ENCODE measurements at regions not wholly inside any gene's neighbourhood (a gene's known extent, or its start where the extent isn't known, plus 50 kb on each side); places are given as distances from the start of the nearest gene placed in this dataset.
"Not testable (repeated sequence)": the region's sequence is repeated elsewhere in the genome, so short reads cannot be mapped to it uniquely, and the experiment has no call there.

- no peak for DNase-seq (ENCODE audit: low read depth in 2 of 2, low spot score in 1 of 2)
Observed at GRCh38 chrX:66914080-66914479, 275.2 kb upstream of the EDA2R start.

GRCh38 chrX:66912417-66912816 lies 273.5 kb upstream of the EDA2R start:
- DNase-seq (ENCODE audit: low read depth in 2 of 2, low spot score in 1 of 2), result no peak

DNA sequence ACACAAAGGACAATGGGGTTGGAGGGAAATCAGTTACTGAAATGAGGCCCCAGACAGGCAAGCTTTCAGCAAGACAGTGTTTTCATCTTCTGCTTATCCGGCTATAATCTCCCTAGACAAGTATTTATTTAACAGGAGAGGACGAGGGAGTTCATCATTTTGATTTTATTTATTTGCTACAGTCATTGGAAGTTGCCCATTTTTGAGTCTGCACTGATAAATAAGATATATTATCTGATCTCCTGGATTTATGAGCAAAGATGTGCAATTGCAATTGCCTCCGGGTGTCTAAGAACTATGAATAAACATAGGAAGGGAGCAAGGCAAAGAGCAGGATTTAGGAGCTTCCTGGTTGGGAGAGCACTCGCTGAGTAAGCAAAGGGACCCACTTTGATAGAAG lies 263.2 kb upstream of the EDA2R start:
- no peak for DNase-seq (ENCODE audit: low read depth in 2 of 2, low spot score in 1 of 2)

DNA sequence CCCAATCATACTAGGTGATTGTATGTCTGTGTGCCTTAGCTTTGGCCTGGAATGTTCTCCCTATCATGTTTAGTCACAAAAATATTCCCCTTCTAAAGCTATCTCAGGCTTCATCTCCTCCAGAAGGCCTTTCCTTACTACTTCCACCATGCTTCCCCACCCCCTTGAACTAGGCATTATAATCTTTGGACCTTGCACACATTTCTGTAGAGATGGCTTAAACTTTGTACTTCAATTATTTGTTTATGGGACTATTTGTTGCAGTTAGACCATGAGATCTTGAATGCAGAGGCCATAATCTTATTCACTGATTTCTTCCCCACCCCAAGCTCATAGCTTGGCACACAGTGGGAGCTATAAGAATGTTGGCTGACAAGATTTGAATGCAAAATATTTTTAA lies 262.0 kb upstream of the EDA2R start:
- DNase-seq (ENCODE audit: low read depth in 2 of 2, low spot score in 1 of 2), result no peak

- no peak for DNase-seq (ENCODE audit: low read depth in 2 of 2, low spot score in 1 of 2)
Observed at GRCh38 chrX:66892004-66892403, 253.1 kb upstream of the EDA2R start.

DNA sequence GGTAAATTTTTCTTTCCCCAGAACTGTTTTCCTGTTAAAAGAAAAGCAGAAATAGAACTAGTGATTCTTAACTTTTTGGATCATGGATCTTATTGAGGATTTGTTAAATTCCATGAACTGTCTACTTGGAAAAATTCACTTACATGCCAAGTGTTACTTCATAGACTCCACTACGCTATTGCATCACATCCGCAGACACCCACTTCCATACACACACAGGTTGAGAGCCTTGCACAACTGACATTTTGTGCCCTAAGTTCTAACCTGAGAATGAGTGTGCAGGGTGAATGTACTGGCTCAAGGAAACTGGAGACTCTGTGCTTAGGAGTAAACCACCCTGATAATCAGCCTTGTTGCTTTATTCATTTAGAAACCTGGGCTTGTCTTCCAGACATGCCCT lies 250.5 kb upstream of the EDA2R start:
- DNase-seq (ENCODE audit: low read depth in 2 of 2, low spot score in 1 of 2), result no peak

DNA sequence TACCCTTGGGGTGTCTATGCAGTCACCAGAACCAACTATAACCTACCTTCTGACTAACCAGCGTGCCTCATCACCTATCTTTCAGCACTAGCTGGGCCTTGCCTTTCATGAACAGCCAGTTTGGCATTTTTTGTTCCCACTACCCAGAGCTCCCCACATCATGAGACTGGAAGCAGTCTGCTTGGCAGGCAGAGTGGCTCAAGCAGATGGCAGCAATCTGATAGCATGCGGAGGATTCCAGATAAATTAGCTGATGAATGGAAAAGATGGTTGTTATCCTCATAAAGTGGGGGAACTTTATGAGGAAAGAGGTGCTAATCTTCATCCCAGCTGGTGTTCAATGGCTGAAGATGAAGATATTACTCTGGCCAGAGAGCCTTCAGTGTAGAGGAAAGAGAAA lies 243.2 kb upstream of the EDA2R start:
- no peak for DNase-seq (ENCODE audit: low read depth in 2 of 2, low spot score in 1 of 2)

- DNase-seq (ENCODE audit: low read depth in 2 of 2, low spot score in 1 of 2), result no peak
Observed at GRCh38 chrX:66876776-66877175, 237.9 kb upstream of the EDA2R start.

DNA sequence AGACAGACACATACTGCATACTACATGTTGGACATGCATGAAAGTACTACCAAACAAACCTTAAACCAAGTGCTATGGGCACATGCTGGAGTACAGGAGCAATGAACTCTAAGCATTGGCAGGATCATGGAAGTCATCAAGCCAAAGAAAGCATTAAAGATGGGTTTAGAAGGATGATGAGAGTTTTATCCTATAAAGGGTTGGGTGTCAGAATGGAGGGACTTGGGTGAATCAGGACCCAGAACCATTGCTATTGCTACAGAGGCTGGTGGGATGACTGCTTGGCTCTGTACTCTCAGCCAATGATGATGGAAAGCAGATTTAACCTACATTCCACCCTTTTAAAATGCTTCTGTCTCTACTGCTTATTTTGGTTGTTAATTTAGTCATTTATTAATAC lies 233.9 kb upstream of the EDA2R start:
- no peak for DNase-seq (ENCODE audit: low read depth in 2 of 2, low spot score in 1 of 2)

GRCh38 chrX:66863721-66864120 lies 224.8 kb upstream of the EDA2R start:
- no peak for DNase-seq (ENCODE audit: low read depth in 2 of 2, low spot score in 1 of 2)

DNA sequence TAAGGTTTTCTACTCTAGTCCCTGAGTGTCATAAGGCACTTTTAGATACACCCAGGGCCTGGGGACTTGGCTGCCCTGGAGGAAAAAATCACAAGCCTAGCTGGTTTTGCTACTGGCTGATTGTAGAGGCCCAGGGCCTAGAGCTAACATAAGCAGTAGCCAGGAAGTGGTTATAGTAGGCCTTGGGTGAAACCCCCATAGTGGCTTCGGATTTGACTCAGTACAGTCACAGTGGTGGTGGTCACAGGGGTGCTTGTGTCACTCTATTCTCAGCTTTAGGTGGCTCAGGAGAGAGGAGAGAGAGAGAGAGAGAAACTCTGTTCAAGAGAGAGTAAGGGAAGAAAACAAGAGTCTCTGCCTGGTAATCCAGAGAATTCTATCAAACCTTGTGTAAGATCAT lies 194.5 kb upstream of the EDA2R start:
- DNase-seq (ENCODE audit: low read depth in 2 of 2, low spot score in 1 of 2), result no peak

GRCh38 chrX:66815227-66815626 lies 176.3 kb upstream of the EDA2R start:
- DNase-seq (ENCODE audit: low read depth in 2 of 2, low spot score in 1 of 2), result no peak

GRCh38 chrX:66794514-66794913 lies 155.6 kb upstream of the EDA2R start:
- not testable (repeated sequence) for DNase-seq (ENCODE audit: low read depth in 2 of 2, low spot score in 1 of 2)

DNA sequence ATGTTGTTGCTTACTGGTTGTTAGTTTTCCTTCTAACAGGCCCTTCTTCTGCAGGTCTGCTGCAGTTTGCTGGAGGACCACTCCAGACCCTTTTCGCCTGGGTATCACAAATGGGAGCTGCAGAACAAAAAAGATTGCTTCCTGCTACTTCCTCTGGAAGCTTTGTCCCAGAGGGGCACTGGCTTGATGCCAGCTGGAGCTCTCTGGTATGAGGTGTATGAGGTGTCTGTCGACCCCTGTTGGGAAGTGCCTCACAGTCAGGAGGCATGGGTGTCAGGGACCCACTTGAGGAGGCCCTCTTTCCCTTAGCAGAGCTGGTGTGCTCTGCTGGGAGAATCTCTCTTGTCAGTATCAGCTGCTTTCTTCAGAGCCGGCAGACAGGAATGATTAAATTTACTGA lies 127.4 kb upstream of the EDA2R start:
- no peak for DNase-seq (ENCODE audit: low read depth in 2 of 2, low spot score in 1 of 2)

DNA sequence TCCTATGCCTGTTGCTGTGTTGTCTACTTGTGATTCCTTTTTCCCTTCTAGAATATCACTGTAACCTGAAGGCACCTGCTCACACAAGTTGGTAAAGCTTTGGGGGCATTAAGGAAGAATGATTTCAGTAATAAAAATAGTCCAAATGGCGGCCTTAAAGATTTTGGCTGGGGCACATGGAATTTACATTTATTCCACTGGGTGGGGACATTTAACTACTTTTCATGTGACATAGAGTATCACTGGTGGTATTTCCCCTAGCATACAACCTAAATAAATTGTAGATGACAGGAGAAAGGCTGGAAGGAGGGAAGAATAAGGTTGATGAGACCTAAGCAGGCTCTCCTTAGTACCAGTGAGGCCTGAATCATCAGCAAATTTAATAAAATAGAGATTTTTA lies 121.8 kb upstream of the EDA2R start:
- DNase-seq (ENCODE audit: low read depth in 2 of 2, low spot score in 1 of 2), result no peak

DNA sequence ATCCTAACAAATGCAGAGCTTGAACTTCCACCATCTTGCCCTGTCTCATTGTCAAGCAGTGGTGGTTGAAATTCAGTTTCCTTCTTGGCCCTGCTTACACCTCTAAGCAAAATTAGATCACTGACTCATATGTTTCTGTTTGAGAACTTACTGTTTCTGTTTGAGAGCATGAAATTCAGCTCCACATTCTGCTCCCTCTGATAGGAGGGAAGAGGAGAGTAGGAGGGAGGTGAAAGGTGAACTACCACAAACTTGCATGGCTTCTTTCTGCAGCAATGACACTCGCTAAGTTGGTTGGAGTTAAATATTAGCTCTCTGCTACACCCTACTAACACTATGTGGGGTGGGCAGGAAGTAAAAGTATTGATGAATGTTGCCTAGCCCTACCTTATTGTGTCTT lies 117.8 kb upstream of the EDA2R start:
- DNase-seq (ENCODE audit: low read depth in 2 of 2, low spot score in 1 of 2), result no peak

GRCh38 chrX:66751136-66751782 lies 112.4 kb upstream of the EDA2R start:
- DNase-seq (ENCODE audit: low read depth in 2 of 2, low spot score in 1 of 2), result no peak

GRCh38 chrX:66744519-66744918 lies 105.6 kb upstream of the EDA2R start:
- DNase-seq (ENCODE audit: low read depth in 2 of 2, low spot score in 1 of 2), result not testable (repeated sequence)

DNA sequence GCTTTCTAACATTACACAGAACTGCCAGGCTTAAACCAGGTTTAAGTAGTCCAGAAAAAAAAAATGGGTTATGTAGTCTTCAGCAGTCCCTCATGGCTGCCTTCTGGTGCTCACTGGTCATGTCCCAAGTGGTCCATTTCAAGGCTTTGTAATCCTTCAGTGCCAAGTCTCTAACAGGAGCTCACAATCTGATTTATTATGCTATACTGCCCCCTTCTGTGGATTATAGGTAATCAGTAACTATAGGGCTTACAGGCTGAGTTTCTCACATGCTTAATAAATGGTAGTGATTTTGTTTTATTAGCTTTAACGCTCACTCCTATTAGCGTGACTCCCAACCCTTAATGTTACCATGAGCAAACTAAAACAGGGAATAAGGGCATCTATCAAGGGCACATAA lies 92.5 kb upstream of the EDA2R start:
- DNase-seq (ENCODE audit: low read depth in 2 of 2, low spot score in 1 of 2), result no peak

- peak in 1 of 2 donors; percentile 0 for DNase-seq (ENCODE audit: low read depth in 2 of 2, low spot score in 1 of 2)
Observed at GRCh38 chrX:66728818-66729271, 90.0 kb upstream of the EDA2R start.

DNA sequence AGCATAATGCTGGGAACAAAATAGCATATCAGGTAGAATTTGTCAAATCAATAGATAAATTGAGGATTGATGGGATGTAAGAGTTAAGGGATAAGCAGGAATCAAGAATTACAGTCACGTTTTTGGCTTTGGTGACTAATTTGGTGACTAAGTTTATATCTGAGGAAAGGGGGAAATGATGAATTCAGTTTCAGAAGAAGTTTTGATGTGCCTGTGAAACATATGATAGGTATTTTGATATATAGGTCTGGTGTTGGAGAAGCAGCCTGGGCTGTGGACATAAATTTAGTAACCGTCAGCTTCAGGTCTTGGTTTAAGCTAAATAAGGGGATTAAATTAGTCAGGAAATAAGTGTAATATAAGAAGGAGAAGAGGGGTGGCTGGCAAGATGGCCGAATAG lies 79.0 kb upstream of the EDA2R start:
- DNase-seq (ENCODE audit: low read depth in 2 of 2, low spot score in 1 of 2), result no peak

DNA sequence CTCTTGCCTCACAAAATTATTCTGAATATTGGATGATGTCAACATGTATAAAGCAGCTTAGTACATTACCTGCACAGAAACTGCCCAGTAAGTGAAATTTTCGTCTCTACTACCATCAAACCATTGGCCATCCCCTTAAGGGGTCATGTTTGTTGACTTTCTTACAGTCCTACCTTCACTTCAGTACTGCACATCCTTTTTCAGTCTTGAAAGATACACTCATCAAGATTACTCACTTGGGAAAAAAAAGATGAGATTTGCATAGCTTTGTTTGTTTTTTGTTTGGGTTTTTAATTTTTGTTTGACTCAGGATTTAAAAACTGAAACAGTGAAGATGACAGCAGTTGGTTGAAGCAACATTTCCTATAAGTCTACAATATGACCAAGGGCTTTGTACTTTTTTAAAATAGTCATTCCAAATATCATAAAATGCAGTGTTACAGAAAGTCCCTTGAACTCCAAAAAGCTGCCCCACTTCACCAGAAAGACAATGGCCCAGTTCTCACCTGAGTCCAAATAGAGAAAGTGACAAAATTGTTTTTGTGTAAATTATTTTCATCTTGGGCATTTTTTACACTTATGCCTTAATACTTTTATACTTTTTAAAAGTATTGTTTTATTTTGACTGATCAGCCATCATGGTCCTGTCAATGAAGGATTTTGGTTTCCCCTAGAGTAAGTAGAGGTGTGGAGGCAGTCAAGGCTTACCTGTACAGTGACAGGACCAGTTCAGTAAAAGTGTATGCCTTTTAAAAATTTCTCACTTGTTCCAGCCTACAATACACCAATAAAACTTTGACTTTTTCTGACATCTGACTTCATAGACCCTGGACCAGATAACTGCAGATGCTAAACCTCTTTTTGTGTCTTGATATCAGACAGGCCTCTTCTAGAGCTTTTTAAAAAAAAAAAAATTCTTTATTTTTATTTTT lies 59.7 kb upstream of the EDA2R start:
- DNase-seq (ENCODE audit: low read depth in 2 of 2, low spot score in 1 of 2), result no peak

DNA sequence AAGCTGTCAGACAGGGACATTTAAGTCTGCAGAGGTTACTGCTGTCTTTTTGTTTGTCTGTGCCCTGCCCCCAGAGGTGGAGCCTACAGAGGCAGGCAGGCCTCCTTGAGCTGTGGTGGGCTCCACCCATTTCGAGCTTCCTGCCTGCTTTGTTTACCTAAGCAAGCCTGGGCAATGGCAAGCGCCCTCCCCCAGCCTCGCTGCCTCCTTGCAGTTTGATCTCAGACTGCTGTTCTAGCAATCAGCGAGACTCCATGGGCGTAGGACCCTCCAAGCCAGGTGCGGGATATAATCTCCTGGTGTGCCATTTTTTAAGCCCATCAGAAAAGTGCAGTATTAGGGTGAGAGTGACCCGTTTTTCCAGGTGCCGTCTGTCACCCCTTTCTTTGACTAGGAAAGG lies 53.6 kb upstream of the EDA2R start:
- DNase-seq (ENCODE audit: low read depth in 2 of 2, low spot score in 1 of 2), result not testable (repeated sequence)
